ENCODE measurements at regions not wholly inside any gene's neighbourhood (a gene's known extent, or its start where the extent isn't known, plus 50 kb on each side); places are given as distances from the start of the nearest gene placed in this dataset.

- TF ChIP-seq CTCF (IDR thresholded peaks at IDR 0.05) (no peak), POLR2A (IDR thresholded peaks at IDR 0.05) (no peak), EP300 (IDR thresholded peaks at IDR 0.05) (no peak), POLR2AphosphoS5 (IDR thresholded peaks at IDR 0.05) (no peak)
Observed at GRCh38 chr11:111124724-111125123, 120.8 kb upstream of the POU2AF2 start.

All from suprapubic skin (tissue), 4 donors.